Sigmoid colon (tissue), 4 donors: ENCODE measurements at regions not wholly inside any gene's neighbourhood (a gene's known extent, or its start where the extent isn't known, plus 50 kb on each side); places are given as distances from the start of the nearest gene placed in this dataset.

Experiments used
- POLR2A ChIP-seq, 2 donors: fragments of 450-650 bp; IDR thresholded peaks; one replicate each; pipeline ENCODE4 v1.6.1; 2016; ENCODE audit warnings: antibody characterized with exemption in 2 of 2, mild to moderate bottlenecking in 2 of 2, moderate library complexity in 2 of 2
- POLR2AphosphoS5 ChIP-seq, 4 donors: sonication (generic); formaldehyde crosslinking; IDR thresholded peaks; one replicate each; pipeline ENCODE4 v1.6.1; 2017; ENCODE audit warnings: antibody characterized with exemption in 4 of 4
- TF ChIP-seq, protein P1 (sequence below), 4 experiments: fragments of 450-650 bp in 3 of 4; fragments of 200-600 bp in 1 of 4; IDR thresholded peaks; one replicate each; pipeline ENCODE4 v1.5.1; 2016 to 2019; ENCODE audit warnings: antibody characterized with exemption in 4 of 4, mild to moderate bottlenecking in 3 of 4, moderate library complexity in 2 of 4

DNA sequence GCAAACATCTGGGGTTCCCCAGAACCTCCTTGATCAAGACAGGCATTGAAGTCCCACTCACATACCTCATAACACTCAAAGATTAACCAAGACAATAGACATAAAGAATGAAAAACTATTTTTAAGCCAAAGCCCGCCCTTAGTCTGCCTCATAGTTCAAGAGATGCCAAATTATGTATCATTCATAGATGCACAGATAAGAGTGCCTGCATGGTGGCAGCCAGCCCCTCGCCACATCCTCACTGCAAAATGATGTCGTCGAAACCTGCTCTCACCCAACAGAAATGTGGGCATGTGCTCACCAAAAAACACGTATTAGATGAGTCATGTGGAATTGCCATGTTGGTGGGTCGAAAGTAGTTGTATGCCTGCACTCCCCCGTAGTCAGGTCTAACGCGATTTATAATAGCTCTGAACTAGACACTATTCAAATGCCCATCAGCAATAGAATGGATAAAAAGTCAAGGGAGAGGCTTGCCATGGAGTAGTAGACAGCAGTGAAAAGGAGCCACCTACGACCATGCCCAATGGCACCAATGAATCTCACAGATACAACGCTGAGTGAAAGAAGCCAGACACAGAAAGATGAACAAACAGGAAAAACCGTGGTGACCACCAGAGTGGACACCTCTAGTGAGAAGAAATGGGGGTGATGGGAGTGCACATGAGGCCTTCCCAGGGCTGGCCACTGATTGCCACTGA, 64.8 kb downstream of the C16orf95 start:
- TF ChIP-seq POLR2AphosphoS5 (IDR thresholded peaks at IDR 0.05): no peak
- no peak for TF ChIP-seq POLR2A (IDR thresholded peaks at IDR 0.05)
- TF ChIP-seq, protein P1, sequence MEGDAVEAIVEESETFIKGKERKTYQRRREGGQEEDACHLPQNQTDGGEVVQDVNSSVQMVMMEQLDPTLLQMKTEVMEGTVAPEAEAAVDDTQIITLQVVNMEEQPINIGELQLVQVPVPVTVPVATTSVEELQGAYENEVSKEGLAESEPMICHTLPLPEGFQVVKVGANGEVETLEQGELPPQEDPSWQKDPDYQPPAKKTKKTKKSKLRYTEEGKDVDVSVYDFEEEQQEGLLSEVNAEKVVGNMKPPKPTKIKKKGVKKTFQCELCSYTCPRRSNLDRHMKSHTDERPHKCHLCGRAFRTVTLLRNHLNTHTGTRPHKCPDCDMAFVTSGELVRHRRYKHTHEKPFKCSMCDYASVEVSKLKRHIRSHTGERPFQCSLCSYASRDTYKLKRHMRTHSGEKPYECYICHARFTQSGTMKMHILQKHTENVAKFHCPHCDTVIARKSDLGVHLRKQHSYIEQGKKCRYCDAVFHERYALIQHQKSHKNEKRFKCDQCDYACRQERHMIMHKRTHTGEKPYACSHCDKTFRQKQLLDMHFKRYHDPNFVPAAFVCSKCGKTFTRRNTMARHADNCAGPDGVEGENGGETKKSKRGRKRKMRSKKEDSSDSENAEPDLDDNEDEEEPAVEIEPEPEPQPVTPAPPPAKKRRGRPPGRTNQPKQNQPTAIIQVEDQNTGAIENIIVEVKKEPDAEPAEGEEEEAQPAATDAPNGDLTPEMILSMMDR (IDR thresholded peaks at IDR 0.05): no peak
